HEK293 (cell line): ENCODE measurements at regions not wholly inside any gene's neighbourhood (a gene's known extent, or its start where the extent isn't known, plus 50 kb on each side); places are given as distances from the start of the nearest gene placed in this dataset.

Experiments used
- CTCF ChIA-PET: fragments of 350-600 bp; formaldehyde crosslinking; extraction: SDS; loops from one replicate; lab custom pipeline; 2021; ENCODE audit warnings: antibody characterized with exemption; lab: Yijun Ruan, JAX
- POLR2A ChIA-PET: fragments of 300-600 bp; formaldehyde crosslinking; extraction: SDS; loops from one replicate; lab custom pipeline; 2020; ENCODE audit warnings: antibody characterized with exemption, inconsistent platforms; lab: Yijun Ruan, JAX
- H3K27ac ChIP-seq: fragments of 200-500 bp; sonication (Bioruptor generic); 2 replicates; pipeline ENCODE4 v1.5.1; 2014; ENCODE audit warnings: low read depth, low read length, control low read depth, inconsistent platforms; ENCODE audit errors: extremely low read depth
- H3K36me3 ChIP-seq, 2 experiments: fragments of 200-500 bp in 1 of 2; sonication (Bioruptor generic) in 1 of 2; 1 replicate in 1 of 2; 2 replicates in 1 of 2; pipeline ENCODE4 v1.5.1; 2014 to 2017; ENCODE audit warnings: inconsistent platforms in 2 of 2, low read length in 2 of 2; ENCODE audit not compliant: control insufficient read depth in 2 of 2, insufficient read depth in 1 of 2
- H3K4me1 ChIP-seq: fragments of 200-500 bp; sonication (Bioruptor generic); 2 replicates; pipeline ENCODE4 v1.5.1; 2014; ENCODE audit warnings: mild to moderate bottlenecking, low read length, inconsistent platforms; ENCODE audit not compliant: control insufficient read depth, insufficient read depth
- H3K4me3 ChIP-seq: 2 replicates; pipeline ENCODE4 v1.5.1; 2011; ENCODE audit warnings: low read depth, mild to moderate bottlenecking, control low read depth, low read length, moderate library complexity
- H3K9me3 ChIP-seq: fragments of 200-500 bp; sonication (Bioruptor generic); 2 replicates; pipeline ENCODE4 v1.5.1; 2014; ENCODE audit warnings: low read depth, low read length, inconsistent platforms; ENCODE audit not compliant: control insufficient read depth, insufficient read depth
- GLIS2 ChIP-seq: fragments of 450-650 bp; formaldehyde crosslinking; IDR thresholded peaks from 2 replicates; pipeline ENCODE4 v1.5.1; 2016; ENCODE audit warnings: missing biosample characterization, missing genetic modification characterization
- ZBTB1 ChIP-seq: fragments of 450-650 bp; formaldehyde crosslinking; IDR thresholded peaks from 2 replicates; pipeline ENCODE4 v1.5.1; 2016; ENCODE audit warnings: missing biosample characterization, missing genetic modification characterization
- ZNF155 ChIP-seq: fragments of 450-650 bp; formaldehyde crosslinking; IDR thresholded peaks from 2 replicates; pipeline ENCODE4 v1.5.1; 2016; ENCODE audit warnings: missing biosample characterization, missing genetic modification characterization
- ZNF174 ChIP-seq: fragments of 450-650 bp; formaldehyde crosslinking; IDR thresholded peaks from 2 replicates; pipeline ENCODE4 v1.5.0; 2017; ENCODE audit warnings: missing biosample characterization, mild to moderate bottlenecking, missing genetic modification characterization
- ZNF214 ChIP-seq: fragments of 450-650 bp; formaldehyde crosslinking; IDR thresholded peaks from 2 replicates; pipeline ENCODE4 v1.5.1; 2017; ENCODE audit warnings: missing biosample characterization, mild to moderate bottlenecking, missing genetic modification characterization, borderline replicate concordance
- ZNF248 ChIP-seq: fragments of 450-650 bp; formaldehyde crosslinking; IDR thresholded peaks from 2 replicates; pipeline ENCODE4 v1.5.1; 2017; ENCODE audit warnings: missing biosample characterization, missing genetic modification characterization
- ZNF311 ChIP-seq: fragments of 450-650 bp; formaldehyde crosslinking; IDR thresholded peaks from 2 replicates; pipeline ENCODE4 v1.5.1; 2017; ENCODE audit warnings: missing biosample characterization, missing genetic modification characterization, borderline replicate concordance
- ZNF558 ChIP-seq: fragments of 450-650 bp; formaldehyde crosslinking; IDR thresholded peaks from 2 replicates; pipeline ENCODE4 v1.5.1; 2016; ENCODE audit warnings: missing biosample characterization, missing genetic modification characterization
- ZNF560 ChIP-seq: fragments of 450-650 bp; formaldehyde crosslinking; IDR thresholded peaks from 2 replicates; pipeline ENCODE4 v1.5.1; 2017; ENCODE audit warnings: missing biosample characterization, missing genetic modification characterization, borderline replicate concordance
- ZNF571 ChIP-seq: fragments of 450-650 bp; formaldehyde crosslinking; IDR thresholded peaks from 2 replicates; pipeline ENCODE4 v1.5.0; 2017; ENCODE audit warnings: missing biosample characterization, missing genetic modification characterization
- ZNF600 ChIP-seq: fragments of 450-650 bp; formaldehyde crosslinking; IDR thresholded peaks from 2 replicates; pipeline ENCODE4 v1.5.1; 2016; ENCODE audit warnings: missing biosample characterization, missing genetic modification characterization
- ZNF664 ChIP-seq: fragments of 450-650 bp; formaldehyde crosslinking; IDR thresholded peaks from 2 replicates; pipeline ENCODE4 v1.5.1; 2016; ENCODE audit warnings: missing biosample characterization, missing genetic modification characterization
- ZNF747 ChIP-seq: fragments of 450-650 bp; formaldehyde crosslinking; IDR thresholded peaks from 2 replicates; pipeline ENCODE4 v1.5.1; 2016; ENCODE audit warnings: missing biosample characterization, missing genetic modification characterization
- ZNF76 ChIP-seq: fragments of 450-650 bp; formaldehyde crosslinking; IDR thresholded peaks from 2 replicates; pipeline ENCODE4; 2016; ENCODE audit warnings: low read depth, missing biosample characterization, missing genetic modification characterization, borderline replicate concordance
- ZNF785 ChIP-seq: fragments of 450-650 bp; formaldehyde crosslinking; IDR thresholded peaks from 2 replicates; pipeline ENCODE4 v1.5.1; 2016; ENCODE audit warnings: missing biosample characterization, missing genetic modification characterization
- TF ChIP-seq, protein P1 (sequence below): fragments of 450-650 bp; formaldehyde crosslinking; IDR thresholded peaks from 2 replicates; pipeline ENCODE4 v1.5.1; 2016; ENCODE audit warnings: missing biosample characterization, missing genetic modification characterization, borderline replicate concordance
- TF ChIP-seq, protein P2 (sequence below): fragments of 450-650 bp; formaldehyde crosslinking; IDR thresholded peaks from 2 replicates; pipeline ENCODE4 v1.5.1; 2016; ENCODE audit warnings: missing biosample characterization, missing genetic modification characterization
- TF ChIP-seq, protein P3 (sequence below): fragments of 450-650 bp; formaldehyde crosslinking; IDR thresholded peaks from 2 replicates; pipeline ENCODE4 v1.5.1; 2016; ENCODE audit warnings: missing biosample characterization, missing genetic modification characterization
- TF ChIP-seq, protein P4 (sequence below): fragments of 450-650 bp; formaldehyde crosslinking; IDR thresholded peaks from 2 replicates; pipeline ENCODE4 v1.5.1; 2016; ENCODE audit warnings: missing biosample characterization, missing genetic modification characterization

DNA sequence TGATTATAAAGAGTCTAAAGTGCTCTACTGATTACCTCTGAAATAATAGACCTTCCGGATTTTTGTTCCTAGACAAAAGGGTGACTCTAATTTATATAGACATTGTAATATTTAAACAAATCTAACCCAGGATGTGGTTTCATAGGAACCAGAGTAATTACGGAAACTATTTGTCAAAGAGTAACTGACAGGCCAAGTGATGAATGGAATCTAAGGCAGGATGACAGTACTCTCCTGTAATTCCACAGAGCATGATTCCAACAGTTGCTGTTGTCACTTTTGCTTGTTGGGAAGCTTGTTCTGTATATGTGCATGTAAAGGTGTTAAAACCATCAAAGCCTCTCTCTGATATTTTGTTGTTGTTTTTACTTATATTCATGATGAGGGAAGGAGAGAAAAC is 1141.0 kb downstream of the IGSF11 start (continued):
- TF ChIP-seq, protein P1, sequence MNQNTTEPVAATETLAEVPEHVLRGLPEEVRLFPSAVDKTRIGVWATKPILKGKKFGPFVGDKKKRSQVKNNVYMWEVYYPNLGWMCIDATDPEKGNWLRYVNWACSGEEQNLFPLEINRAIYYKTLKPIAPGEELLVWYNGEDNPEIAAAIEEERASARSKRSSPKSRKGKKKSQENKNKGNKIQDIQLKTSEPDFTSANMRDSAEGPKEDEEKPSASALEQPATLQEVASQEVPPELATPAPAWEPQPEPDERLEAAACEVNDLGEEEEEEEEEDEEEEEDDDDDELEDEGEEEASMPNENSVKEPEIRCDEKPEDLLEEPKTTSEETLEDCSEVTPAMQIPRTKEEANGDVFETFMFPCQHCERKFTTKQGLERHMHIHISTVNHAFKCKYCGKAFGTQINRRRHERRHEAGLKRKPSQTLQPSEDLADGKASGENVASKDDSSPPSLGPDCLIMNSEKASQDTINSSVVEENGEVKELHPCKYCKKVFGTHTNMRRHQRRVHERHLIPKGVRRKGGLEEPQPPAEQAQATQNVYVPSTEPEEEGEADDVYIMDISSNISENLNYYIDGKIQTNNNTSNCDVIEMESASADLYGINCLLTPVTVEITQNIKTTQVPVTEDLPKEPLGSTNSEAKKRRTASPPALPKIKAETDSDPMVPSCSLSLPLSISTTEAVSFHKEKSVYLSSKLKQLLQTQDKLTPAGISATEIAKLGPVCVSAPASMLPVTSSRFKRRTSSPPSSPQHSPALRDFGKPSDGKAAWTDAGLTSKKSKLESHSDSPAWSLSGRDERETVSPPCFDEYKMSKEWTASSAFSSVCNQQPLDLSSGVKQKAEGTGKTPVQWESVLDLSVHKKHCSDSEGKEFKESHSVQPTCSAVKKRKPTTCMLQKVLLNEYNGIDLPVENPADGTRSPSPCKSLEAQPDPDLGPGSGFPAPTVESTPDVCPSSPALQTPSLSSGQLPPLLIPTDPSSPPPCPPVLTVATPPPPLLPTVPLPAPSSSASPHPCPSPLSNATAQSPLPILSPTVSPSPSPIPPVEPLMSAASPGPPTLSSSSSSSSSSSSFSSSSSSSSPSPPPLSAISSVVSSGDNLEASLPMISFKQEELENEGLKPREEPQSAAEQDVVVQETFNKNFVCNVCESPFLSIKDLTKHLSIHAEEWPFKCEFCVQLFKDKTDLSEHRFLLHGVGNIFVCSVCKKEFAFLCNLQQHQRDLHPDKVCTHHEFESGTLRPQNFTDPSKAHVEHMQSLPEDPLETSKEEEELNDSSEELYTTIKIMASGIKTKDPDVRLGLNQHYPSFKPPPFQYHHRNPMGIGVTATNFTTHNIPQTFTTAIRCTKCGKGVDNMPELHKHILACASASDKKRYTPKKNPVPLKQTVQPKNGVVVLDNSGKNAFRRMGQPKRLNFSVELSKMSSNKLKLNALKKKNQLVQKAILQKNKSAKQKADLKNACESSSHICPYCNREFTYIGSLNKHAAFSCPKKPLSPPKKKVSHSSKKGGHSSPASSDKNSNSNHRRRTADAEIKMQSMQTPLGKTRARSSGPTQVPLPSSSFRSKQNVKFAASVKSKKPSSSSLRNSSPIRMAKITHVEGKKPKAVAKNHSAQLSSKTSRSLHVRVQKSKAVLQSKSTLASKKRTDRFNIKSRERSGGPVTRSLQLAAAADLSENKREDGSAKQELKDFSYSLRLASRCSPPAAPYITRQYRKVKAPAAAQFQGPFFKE (tag by site-specific recombination), result no peak

DNA sequence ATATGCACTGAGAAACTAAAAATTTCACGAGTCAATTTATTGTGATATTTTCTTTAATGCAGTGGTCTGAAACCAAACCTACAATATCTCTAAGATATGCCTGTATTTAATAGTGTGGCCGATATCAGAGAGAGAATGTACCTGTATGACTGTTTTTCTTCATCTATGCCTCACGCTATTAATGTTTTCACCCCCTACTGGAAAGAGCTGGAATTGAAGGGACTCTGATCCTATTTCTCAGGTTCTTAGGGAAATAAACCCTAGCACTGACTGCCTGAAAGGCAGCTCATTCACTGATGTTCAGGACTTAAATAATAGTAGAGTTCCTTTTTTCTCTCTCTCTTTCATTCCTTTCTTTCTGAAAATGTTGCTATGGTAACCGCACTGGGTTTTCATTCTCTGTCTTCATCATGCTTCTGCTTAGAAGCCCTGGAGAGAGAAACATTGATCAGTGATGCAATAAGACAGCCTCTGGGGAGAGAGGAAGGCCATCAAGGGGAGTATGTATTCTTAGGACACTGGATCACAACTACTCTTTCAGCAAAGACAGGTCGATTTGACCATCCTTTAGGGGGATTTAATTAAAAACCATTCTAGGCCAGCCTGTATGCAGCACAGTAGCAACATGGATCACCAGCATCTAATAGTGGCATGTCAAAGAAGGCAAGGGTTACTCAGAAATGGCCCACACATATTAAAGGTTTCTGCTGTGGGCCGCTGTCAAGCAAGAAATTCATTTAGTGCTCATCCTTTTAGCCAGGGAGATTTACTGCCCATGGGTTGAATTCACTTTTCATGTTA is 1135.7 kb downstream of the IGSF11 start:
- Histone ChIP-seq H3K9me3 (no peaks in the 10 kb centered on the region), H3K4me3 (no peak overlapping the region)
- CTCF ChIA-PET, result interaction anchor here (0.5 to 0.6 kb wide), 2 partner anchors 214 to 1301 kb away, joined by 3 to 6 read pairs; no protein-coding TSS in a partner anchor
- no peak for TF ChIP-seq ZNF155 (tag by site-specific recombination)
- TF ChIP-seq ZNF600 (tag by site-specific recombination), result no peak
- TF ChIP-seq, protein P2, sequence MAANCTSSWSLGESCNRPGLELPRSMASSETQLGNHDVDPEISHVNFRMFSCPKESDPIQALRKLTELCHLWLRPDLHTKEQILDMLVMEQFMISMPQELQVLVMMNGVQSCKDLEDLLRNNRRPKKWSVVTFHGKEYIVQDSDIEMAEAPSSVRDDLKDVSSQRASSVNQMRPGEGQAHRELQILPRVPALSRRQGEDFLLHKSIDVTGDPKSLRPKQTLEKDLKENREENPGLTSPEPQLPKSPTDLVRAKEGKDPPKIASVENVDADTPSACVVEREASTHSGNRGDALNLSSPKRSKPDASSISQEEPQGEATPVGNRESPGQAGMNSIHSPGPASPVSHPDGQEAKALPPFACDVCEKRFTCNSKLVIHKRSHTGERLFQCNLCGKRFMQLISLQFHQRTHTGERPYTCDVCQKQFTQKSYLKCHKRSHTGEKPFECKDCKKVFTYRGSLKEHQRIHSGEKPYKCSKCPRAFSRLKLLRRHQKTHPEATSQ, result no peak
- no peak for TF ChIP-seq ZNF174 (tag by site-specific recombination)
- TF ChIP-seq ZNF664 (tag by site-specific recombination), result no peak
- TF ChIP-seq, protein P3, sequence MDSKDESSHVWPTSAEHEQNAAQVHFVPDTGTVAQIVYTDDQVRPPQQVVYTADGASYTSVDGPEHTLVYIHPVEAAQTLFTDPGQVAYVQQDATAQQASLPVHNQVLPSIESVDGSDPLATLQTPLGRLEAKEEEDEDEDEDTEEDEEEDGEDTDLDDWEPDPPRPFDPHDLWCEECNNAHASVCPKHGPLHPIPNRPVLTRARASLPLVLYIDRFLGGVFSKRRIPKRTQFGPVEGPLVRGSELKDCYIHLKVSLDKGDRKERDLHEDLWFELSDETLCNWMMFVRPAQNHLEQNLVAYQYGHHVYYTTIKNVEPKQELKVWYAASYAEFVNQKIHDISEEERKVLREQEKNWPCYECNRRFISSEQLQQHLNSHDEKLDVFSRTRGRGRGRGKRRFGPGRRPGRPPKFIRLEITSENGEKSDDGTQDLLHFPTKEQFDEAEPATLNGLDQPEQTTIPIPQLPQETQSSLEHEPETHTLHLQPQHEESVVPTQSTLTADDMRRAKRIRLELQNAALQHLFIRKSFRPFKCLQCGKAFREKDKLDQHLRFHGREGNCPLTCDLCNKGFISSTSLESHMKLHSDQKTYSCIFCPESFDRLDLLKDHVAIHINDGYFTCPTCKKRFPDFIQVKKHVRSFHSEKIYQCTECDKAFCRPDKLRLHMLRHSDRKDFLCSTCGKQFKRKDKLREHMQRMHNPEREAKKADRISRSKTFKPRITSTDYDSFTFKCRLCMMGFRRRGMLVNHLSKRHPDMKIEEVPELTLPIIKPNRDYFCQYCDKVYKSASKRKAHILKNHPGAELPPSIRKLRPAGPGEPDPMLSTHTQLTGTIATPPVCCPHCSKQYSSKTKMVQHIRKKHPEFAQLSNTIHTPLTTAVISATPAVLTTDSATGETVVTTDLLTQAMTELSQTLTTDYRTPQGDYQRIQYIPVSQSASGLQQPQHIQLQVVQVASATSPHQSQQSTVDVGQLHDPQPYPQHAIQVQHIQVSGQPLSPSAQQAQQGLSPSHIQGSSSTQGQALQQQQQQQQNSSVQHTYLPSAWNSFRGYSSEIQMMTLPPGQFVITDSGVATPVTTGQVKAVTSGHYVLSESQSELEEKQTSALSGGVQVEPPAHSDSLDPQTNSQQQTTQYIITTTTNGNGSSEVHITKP, result no peak
- no peak for TF ChIP-seq ZNF76
- no peak for TF ChIP-seq ZNF248 (tag by site-specific recombination)
- no peak for TF ChIP-seq ZNF560 (tag by site-specific recombination)
- TF ChIP-seq ZNF214, result no peak
- TF ChIP-seq, protein P4, sequence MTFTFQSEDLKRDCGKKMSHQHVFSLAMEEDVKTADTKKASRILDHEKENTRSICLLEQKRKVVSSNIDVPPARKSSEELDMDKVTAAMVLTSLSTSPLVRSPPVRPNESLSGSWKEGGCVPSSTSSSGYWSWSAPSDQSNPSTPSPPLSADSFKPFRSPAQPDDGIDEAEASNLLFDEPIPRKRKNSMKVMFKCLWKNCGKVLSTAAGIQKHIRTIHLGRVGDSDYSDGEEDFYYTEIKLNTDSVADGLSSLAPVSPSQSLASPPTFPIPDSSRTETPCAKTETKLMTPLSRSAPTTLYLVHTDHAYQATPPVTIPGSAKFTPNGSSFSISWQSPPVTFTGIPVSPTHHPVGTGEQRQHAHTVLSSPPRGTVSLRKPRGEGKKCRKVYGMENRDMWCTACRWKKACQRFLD, result no peak
- no peak for TF ChIP-seq ZBTB1 (tag by site-specific recombination)
- no peak for TF ChIP-seq ZNF785 (tag by site-specific recombination)
- no peak for TF ChIP-seq ZNF571 (tag by site-specific recombination)
- TF ChIP-seq GLIS2 (tag by site-specific recombination), result no peak
- no peak for TF ChIP-seq ZNF311 (tag by site-specific recombination)
- TF ChIP-seq ZNF747 (tag by site-specific recombination), result no peak
- TF ChIP-seq ZNF558, result no peak
- TF ChIP-seq, all 188 proteins: peak for 0
- Histone ChIP-seq H3K4me1 (no peaks in the 10 kb centered on the region), H3K27ac (no peak overlapping the region), H3K36me3 (no peaks in the 10 kb centered on the region)
- POLR2A ChIA-PET, result no interaction called here
